Erythroblast (primary cell): ENCODE measurements at regions not wholly inside any gene's neighbourhood (a gene's known extent, or its start where the extent isn't known, plus 50 kb on each side); places are given as distances from the start of the nearest gene placed in this dataset.

ENCODE experiments used
- GATA1 ChIP-seq: IDR thresholded peaks from 2 replicates; pipeline ENCODE4 v1.6.1; 2011; ENCODE audit warnings: low read depth, mild to moderate bottlenecking, control low read depth, low read length, moderate library complexity
- POLR2A ChIP-seq: IDR thresholded peaks from 2 replicates; pipeline ENCODE4 v1.6.1; 2011; ENCODE audit warnings: mild to moderate bottlenecking, low read length

- TF ChIP-seq POLR2A = no peak
- TF ChIP-seq GATA1 = no peak
Measured at GRCh38 chr7:68304536-68304935, 1293.7 kb upstream of the AUTS2 start.
